OCI-LY1 (cell line): ENCODE measurements at regions not wholly inside any gene's neighbourhood (a gene's known extent, or its start where the extent isn't known, plus 50 kb on each side); places are given as distances from the start of the nearest gene placed in this dataset.

Experiments
- CTCF ChIP-seq: fragments of 200-600 bp; sonication (generic), shearing (Covaris generic); IDR thresholded peaks from 2 replicates; pipeline ENCODE4 v1.5.1; 2017; ENCODE audit warnings: mild to moderate bottlenecking, antibody characterized with exemption, low read length, moderate library complexity, mixed read lengths
- EZH2 ChIP-seq: fragments of 200-600 bp; sonication (generic), shearing (Covaris generic); IDR thresholded peaks from 2 replicates; pipeline ENCODE4 v1.8.0; 2017; ENCODE audit warnings: borderline replicate concordance, mixed run types, mild to moderate bottlenecking, antibody characterized with exemption, low read length, moderate library complexity, mixed read lengths

DNA sequence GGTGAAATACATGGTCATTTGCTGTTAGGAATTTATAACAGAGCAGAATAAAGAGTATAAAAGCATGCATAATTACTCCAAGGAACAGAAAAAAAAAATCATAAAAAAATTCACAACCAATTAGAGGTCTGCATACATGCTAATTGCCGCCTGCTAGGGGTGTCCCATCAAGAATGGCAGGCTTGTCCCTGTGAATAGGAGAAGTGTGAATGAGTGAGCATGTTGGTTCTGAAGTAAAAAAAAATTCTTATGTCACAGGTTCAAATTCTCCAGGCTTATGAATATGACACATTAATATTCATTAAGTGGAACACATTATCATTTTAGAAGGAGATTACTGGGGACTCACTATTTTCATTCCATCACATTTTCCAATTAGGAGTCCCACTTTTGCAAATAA, 822.7 kb downstream of the NTRK3 start:
- no peak for TF ChIP-seq EZH2
- TF ChIP-seq CTCF: no peak
